ENCODE measurements at regions not wholly inside any gene's neighbourhood (a gene's known extent, or its start where the extent isn't known, plus 50 kb on each side); places are given as distances from the start of the nearest gene placed in this dataset.
"Not testable (repeated sequence)": the region's sequence is repeated elsewhere in the genome, so short reads cannot be mapped to it uniquely, and the experiment has no call there.

DNA sequence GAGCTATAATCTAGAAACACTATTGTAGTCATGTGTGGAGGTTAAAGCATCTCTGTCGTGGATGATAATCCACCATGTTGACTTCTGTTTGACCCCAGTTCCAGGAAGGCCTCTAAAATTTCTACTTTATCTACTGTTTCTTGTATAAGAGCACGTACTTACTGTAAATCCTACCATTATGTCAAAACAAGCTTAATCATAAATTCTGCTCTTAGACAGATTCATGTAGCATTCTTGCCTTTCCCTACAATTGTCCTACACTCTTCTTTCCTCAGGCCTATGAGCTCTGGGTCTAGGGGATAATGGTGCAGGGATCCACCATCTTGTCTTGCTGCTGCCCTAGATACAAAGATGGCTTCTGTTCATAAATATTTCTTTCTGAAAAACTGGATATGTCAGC is 2594.3 kb downstream of the ARAP2 start:
- no peak for DNase-seq

DNA sequence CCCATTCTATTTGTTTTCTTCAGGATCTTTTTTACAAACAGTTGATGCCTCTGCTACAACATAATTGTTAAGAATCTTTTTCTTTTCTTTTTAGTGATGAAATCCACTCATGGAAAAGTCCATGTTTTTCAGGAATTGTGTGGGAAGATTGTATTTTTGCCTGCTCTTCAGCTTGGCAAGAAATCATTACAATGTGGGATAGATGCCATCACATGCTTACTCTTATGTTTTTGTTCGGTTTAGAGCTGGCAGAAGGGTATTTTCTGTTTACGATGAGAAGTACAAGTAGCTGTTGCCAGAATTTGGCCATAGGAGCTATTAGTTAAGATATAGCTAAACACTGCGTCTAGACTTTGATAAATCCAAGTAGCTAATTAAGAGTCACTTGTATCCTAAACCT is 2585.3 kb downstream of the ARAP2 start:
- DNase-seq = no peak

DNA sequence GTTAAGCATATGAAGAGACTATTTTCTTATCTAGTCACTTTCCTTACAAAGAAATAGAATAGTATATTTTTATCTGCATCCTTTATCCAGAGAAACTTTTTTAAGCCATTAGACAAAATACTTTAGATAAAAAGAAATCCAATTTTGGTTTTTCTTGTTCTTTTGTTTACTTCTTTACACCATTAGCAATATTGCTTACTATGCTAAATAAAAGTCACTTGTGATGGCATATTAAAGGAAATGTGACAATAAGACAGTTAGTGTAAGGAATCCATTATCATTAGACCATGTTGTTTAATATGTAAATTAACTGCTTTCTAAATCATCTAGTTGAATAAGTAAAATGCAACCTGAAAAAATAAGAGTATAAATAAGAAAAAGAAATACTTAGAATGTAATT is 2582.7 kb downstream of the ARAP2 start:
- no peak for DNase-seq

DNA sequence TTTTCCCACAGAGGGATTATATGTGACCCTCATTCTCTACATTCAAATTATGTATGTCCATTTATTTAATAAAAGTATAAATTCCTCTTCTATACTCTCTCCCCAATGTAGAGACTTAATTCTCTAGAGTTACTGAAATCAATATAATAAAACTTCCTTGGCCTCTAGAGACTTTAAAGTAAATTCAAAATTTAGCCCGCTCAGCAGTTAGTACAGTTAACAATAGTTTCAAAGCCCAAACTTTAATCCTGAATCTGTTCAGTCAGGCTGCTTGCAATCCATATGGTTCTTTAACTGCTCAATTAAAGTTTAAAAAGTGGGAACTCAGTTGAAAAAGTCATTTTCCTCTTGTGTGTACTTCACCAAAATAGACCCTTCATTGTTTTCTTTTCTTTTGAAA is 2558.4 kb downstream of the ARAP2 start:
- DNase-seq = no peak

DNA sequence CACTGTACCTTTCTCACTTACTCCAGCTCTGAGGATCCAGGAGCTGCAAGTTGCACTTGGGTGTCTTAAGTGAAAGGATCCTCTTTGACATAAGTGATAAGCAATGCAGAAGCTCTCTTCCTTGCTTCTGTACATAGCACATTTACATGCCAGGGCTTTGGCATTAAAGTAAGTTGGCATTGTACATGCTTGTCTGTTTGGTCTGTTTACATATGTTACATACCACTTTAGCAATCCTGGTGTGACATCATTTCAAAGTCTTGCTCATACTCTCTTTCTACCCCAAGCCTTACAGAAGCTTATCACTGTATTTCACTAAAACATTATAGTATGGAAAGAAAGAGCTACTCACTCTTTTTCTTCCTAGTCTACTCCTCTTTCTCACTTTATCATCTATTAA is 2548.3 kb downstream of the ARAP2 start:
- DNase-seq = no peak

DNA sequence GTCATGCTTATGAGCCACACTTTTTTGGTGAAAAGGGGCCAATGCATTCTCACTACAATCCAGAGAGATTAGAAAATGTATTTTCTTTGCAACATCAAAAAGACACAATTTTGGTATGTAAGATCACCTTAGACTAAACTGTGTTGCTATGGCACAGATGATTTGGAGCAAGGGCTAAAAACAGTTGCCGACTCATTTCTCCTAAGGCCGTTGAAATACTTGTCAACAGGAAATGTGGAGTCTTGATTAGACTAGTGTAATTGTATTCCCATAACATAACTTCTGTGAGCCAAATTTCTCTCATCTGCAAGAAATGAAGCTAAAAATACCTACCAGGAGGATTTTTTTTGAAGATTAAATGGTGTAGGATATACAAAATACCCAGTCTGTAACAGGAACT is 2547.7 kb downstream of the ARAP2 start:
- DNase-seq = no peak

DNA sequence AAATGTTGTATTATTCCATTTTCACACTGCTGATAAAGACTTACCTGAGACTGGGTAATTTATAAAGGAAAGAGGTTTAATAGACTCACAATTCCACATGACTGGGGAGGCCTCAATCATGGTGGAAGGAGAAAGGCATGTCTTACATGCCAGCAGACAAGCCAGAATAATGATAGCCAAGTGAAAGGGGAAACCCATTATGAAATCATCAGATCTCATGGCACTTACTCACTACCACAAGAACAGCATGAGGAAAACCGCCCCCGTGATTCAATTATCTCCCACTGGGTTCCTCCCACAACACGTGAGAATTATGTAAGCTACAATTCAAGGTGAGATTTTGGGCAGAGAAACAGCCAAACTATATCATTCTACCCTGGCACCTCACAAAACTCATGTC is 2535.1 kb downstream of the ARAP2 start:
- no peak for DNase-seq

DNA sequence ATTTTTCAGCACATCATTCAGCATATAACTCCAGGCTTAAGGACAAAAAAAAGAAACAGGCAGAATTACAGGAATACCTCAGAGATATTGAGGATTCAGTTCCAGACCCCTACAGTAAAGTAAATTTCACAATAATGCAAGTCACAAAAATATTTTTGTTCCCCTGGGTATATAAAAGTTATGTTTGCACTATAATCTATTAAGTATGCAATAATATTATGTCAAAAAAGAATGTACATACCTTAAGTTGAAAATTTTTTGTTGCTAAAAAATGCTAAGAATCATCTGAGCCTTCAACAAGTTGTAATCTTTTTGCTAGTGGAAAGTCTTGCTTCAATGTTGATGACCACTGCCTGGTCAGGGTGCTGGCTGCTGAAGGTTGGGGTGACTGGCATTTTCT is 2532.5 kb downstream of the ARAP2 start:
- no peak for DNase-seq

DNA sequence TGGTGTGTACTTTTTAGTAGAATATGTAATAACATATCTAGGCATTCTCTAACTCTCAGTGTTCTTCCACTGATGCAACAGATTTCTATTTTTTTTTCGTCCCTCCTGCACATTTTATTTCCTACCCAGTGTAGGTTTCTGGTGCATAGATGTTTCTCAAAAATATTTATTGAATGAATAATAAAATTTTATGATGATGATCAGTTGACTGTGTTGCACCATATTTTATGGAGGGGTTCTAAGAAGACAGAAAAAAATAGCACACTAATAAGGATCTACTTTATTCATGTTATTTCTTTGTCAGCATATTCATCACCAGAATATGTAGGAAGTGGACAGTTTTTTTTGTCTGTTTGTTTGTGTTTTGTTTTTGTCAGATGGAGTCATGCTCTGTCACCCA is 2529.3 kb downstream of the ARAP2 start:
- DNase-seq = no peak

DNA sequence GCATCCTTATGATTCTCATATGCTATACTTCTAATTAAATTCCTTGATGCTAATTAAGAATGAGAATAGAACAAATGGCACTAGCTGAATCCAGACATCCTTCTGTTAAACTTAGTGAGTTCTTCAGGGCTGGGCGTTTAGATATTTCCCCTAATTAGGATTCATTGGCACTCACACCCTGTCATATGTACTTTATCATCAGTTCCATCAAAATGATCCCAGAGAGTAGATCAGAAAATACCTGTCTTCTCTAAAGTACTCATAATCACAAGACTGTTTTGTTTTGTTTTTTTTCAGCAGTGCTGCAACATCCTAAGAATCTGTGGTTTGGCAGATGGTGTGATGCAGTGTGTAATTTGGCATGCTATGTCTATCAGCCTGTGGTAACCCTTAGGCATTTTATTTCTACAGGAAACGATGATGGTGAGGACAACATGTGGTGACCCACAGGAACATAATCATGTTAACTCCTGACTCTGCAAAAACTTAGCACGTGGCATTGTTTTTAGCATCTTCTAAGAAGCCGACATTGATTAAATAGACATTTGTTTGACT is 2528.4 kb downstream of the ARAP2 start:
- DNase-seq = no peak

DNA sequence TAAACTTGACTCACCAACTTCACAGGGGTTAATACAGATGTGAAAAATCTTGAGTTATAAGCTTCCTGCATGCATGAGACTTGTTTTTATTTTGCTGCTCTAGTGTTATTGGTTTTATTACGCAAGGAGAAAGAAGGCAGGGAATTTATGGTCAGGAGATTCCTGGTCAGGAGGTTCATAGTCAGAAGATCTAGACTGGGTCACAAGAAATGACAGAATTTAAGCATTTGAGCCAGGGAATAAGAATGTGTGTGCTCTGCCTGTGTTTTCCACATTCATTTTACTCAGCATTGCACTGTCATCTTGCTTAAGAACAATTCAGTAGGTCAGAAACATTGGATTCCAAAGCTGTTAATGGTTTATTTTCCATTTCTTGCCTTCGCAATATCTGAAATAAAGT is 2522.1 kb downstream of the ARAP2 start:
- no peak for DNase-seq

GRCh38 chr4:33722800-33723516 is 2521.4 kb downstream of the ARAP2 start:
- DNase-seq = no peak

GRCh38 chr4:33724685-33725084 is 2519.6 kb downstream of the ARAP2 start:
- no peak for DNase-seq

GRCh38 chr4:33725861-33726260 is 2518.5 kb downstream of the ARAP2 start:
- DNase-seq = no peak

DNA sequence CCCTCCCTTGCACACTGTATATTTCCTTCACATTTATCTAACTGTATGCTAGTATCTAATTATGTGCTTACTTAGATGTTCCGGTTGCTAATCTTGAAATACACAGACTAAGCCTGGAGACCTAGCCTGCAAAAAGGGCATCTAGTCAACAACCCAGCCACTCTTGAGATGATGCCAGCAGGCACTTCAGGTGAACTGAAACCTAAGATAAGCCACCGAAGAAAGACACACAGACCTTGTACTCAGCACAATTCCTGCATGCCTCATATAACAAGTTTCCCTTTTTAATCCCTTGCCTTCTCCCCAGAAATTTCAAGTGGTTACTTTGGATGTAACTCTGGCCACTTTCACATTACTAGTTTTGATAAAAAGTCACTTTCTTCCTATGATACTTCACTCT is 2506.6 kb downstream of the ARAP2 start:
- no peak for DNase-seq

DNA sequence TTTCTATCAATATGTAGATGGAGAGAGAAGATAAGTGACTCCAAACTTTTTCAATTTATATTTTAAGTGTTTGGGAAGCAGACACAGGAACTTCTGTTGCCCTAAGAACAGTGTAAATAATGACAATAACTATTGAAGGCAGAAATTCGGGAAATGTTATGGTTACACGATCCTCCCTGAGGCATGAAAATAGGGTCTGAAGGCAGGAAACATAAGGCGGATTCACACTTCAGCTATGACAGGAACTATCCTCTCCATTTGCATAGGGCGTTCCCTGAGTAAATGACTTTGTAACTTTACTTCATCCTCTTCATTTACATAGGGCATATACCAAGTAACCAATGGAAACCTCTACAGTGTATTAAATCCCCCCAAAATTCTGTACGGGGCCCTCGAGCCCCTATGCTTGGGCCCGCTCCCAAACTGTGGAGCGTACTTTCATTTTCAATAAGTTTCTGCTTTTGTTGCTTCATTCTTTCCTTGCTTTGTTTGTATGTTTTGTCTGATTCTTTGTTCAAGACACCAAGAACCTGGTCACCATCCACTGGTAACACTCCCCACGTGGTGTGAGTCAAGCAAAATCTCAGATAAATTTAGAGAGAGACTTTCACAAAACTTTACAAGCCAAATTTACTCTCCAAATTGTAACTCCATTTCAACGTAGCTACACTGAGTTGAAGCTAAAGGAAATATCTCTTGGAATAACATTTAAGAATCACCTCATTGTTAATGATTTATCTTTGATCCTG is 2504.3 kb downstream of the ARAP2 start:
- DNase-seq = no peak

GRCh38 chr4:33740871-33741270 is 2503.4 kb downstream of the ARAP2 start:
- DNase-seq = not testable (repeated sequence)

- DNase-seq = no peak
Observed at GRCh38 chr4:33746979-33747378, 2497.3 kb downstream of the ARAP2 start.

GRCh38 chr4:33751050-33751449 is 2493.3 kb downstream of the ARAP2 start:
- DNase-seq = no peak

GRCh38 chr4:33772582-33772981 is 2471.7 kb downstream of the ARAP2 start:
- no peak for DNase-seq

GRCh38 chr4:33780952-33781791 is 2463.1 kb downstream of the ARAP2 start:
- DNase-seq = no peak

DNA sequence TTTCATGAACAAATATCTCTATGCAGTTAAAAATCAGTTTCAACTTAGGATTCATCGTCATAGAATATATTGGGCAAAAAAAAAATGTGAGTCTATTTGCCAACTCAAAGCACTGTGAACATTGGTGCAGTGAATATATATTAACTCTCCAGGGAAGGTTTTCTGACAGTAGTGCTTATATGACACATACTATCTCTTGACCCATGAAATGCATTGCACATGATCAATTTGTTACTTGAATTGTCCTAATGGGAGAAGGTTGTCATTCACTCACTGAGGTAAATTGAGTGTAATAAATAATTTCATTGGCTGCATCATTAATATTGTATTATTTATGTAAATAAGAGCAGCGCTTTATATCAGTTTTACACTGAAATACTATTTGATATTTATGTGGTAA is 2458.5 kb downstream of the ARAP2 start:
- no peak for DNase-seq

DNA sequence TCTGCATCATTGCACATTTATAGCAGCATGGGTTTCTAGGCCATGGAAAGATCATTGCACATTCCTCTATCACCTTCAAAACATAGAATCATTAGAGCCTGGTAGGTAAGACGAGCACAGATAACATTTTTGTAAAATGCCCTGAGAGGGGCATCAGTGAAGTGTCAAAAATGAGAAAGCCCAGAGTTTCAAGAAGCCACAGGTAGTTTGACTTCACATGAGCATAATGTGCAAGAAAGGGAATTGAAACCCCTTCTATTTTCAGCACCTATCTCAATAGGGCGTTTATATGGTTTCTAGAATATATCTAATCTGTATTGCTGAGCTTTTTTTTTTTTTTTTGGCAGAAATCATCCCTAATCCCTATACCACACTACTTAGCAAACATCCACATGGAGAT is 2441.7 kb downstream of the ARAP2 start:
- no peak for DNase-seq

DNA sequence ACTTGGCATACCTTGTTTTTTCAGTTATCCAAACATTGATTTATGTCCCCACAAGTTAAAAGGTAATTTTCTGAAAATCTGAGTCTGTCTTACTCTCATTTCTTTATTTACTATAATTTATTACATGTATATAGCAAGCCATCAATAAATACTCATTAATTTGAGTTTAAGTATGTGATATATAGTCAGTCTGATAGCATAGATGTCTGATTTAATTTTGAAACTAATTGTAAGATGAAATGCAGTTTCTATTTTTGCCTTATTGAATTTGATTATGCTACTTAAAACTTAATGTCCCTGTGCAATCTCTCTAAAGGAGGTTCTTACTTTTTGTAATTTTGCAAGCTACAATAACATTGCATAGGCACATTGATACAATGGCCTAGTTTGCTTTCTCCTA is 2418.6 kb downstream of the ARAP2 start:
- DNase-seq = no peak

All from NCI-H1048 (cell line).